Natural killer cell (primary cell): ENCODE measurements at regions not wholly inside any gene's neighbourhood (a gene's known extent, or its start where the extent isn't known, plus 50 kb on each side); places are given as distances from the start of the nearest gene placed in this dataset.

ENCODE experiments used
- ATAC-seq, 3 donors: fragments of 150-1000 bp in 2 of 3; fragments of 200-7000 bp in 1 of 3; cut with Tn5 transposase; 1 replicate in 1 of 3; 2 replicates in 2 of 3; pipeline ENCODE4 v1.10.0; 2021; ENCODE audit warnings: mild to moderate bottlenecking in 2 of 3, moderate library complexity in 2 of 3
- DNase-seq, 2 donors: peaks; one replicate each; pipeline versions ENCODE4 v3.0.0 to v3.0.0-alpha.2; 2013 to 2021; ENCODE audit warnings: mixed read lengths in 1 of 2
- H3K27ac ChIP-seq: one replicate; pipeline ENCODE4 v1.5.1; 2013; ENCODE audit warnings: mild to moderate bottlenecking, low read length
- H3K27me3 ChIP-seq: one replicate; pipeline ENCODE4 v1.6.1; 2013; ENCODE audit warnings: low read length; ENCODE audit not compliant: control insufficient read depth, insufficient read depth
- H3K36me3 ChIP-seq: one replicate; pipeline ENCODE4 v1.6.1; 2013; ENCODE audit warnings: low read length; ENCODE audit not compliant: control insufficient read depth, insufficient read depth
- H3K4me1 ChIP-seq: one replicate; pipeline ENCODE4 v1.6.1; 2013; ENCODE audit warnings: low read length; ENCODE audit not compliant: control insufficient read depth, insufficient read depth
- H3K4me3 ChIP-seq: one replicate; pipeline ENCODE4 v1.5.1; 2013; ENCODE audit warnings: low read length
- H3K9me3 ChIP-seq: one replicate; pipeline ENCODE4 v1.6.1; 2013; ENCODE audit warnings: low read length; ENCODE audit not compliant: control insufficient read depth, insufficient read depth
- H3K27ac Mint-ChIP-seq, 2 donors: one replicate each; pipeline ENCODE4 v1.8.0; 2022; ENCODE audit warnings: mild to moderate bottlenecking in 2 of 2, mixed read lengths in 2 of 2, moderate library complexity in 1 of 2
- H3K27me3 Mint-ChIP-seq, 2 donors: one replicate each; pipeline ENCODE4 v1.8.0; 2022; ENCODE audit warnings: low read depth in 2 of 2, mixed read lengths in 2 of 2
- H3K36me3 Mint-ChIP-seq: one replicate; pipeline ENCODE4 v1.8.0; 2022; ENCODE audit warnings: mixed read lengths
- H3K4me1 Mint-ChIP-seq, 2 donors: one replicate each; pipeline ENCODE4 v1.8.0; 2022; ENCODE audit warnings: mixed read lengths in 2 of 2
- H3K4me3 Mint-ChIP-seq: one replicate; pipeline ENCODE4 v1.8.0; 2022; ENCODE audit warnings: mild to moderate bottlenecking, moderate library complexity, mixed read lengths
- H3K9me3 Mint-ChIP-seq, 2 donors: one replicate each; pipeline ENCODE4 v1.8.0; 2022; ENCODE audit warnings: mixed read lengths in 2 of 2
- CTCF ChIP-seq: fragments of 200-600 bp; IDR thresholded peaks from one replicate; pipeline ENCODE4 v1.8.0; 2022; ENCODE audit warnings: antibody characterized with exemption
- WGBS: methylation state at CpG from one replicate; pipeline ENCODE4 v1.1.7; 2013; ENCODE audit warnings: missing lambda C conversion rate; ENCODE audit not compliant: insufficient coverage; 5-methylcytosine and 5-hydroxymethylcytosine counted together
- intact Hi-C: fragments of 100-400 bp; cut with micrococcal nuclease; formaldehyde crosslinking; loops from one replicate; pipeline ENCODE4 v1.14.2; 2022

- Histone ChIP-seq H3K4me1 (no peaks in the 10 kb centered on the region), H3K27ac (no peak overlapping the region), H3K4me3 (no peak overlapping the region), H3K27me3 (no peaks in the 10 kb centered on the region), H3K9me3 (no peaks in the 10 kb centered on the region), H3K36me3 (no peaks in the 10 kb centered on the region)
- Mint-ChIP-seq H3K36me3 (no peaks in the 10 kb centered on the region), H3K4me3 (no peak overlapping the region), H3K27me3 (peaks cover 6 to 12% of the 10 kb centered on the region in 2 donors), H3K27ac (no peak overlapping the region), H3K4me1 (no peaks in the 10 kb centered on the region), H3K9me3 (no peaks in the 10 kb centered on the region)
- DNase-seq (no peak), ATAC-seq (no peak)
- intact Hi-C loops = no loop called here
- WGBS = 94% methylated on average over 7 of the region's 7 CpGs
- no peak for TF ChIP-seq CTCF
These were observed 166.0 kb upstream of the GPR26 start for GRCh38 chr10:123500110-123500509.

GRCh38 chr10:123501148-123501547, 165.0 kb upstream of the GPR26 start:
- Histone ChIP-seq H3K36me3 (no peaks in the 10 kb centered on the region), H3K4me3 (no peak overlapping the region), H3K4me1 (no peaks in the 10 kb centered on the region), H3K9me3 (no peaks in the 10 kb centered on the region), H3K27me3 (no peaks in the 10 kb centered on the region), H3K27ac (no peak overlapping the region)
- H3K9me3 Mint-ChIP-seq = no peaks in the 10 kb centered on the region
- ATAC-seq (no peak), DNase-seq (no peak)
- WGBS = 94% methylated on average over 2 of the region's 3 CpGs
- H3K27me3 Mint-ChIP-seq = peaks cover 6 to 15% of the 10 kb centered on the region in 2 donors
- no peak for TF ChIP-seq CTCF
- H3K36me3 Mint-ChIP-seq = no peaks in the 10 kb centered on the region
- intact Hi-C loops = no loop called here
- H3K4me3 Mint-ChIP-seq = no peak overlapping the region
- no peaks in the 10 kb centered on the region for H3K4me1 Mint-ChIP-seq
- no peak overlapping the region for H3K27ac Mint-ChIP-seq

- Mint-ChIP-seq H3K4me1 (no peaks in the 10 kb centered on the region), H3K4me3 (no peak overlapping the region), H3K27me3 (peaks cover 6 to 15% of the 10 kb centered on the region in 2 donors), H3K36me3 (no peaks in the 10 kb centered on the region), H3K27ac (no peak overlapping the region), H3K9me3 (no peaks in the 10 kb centered on the region)
- Histone ChIP-seq H3K27ac (no peak overlapping the region), H3K9me3 (no peaks in the 10 kb centered on the region), H3K27me3 (no peaks in the 10 kb centered on the region), H3K4me3 (no peak overlapping the region), H3K4me1 (no peaks in the 10 kb centered on the region), H3K36me3 (no peaks in the 10 kb centered on the region)
- WGBS = no CpG with 5 or more reads among the region's 1 CpG
- DNase-seq (no peak), ATAC-seq (no peak)
- intact Hi-C loops = no loop called here
- TF ChIP-seq CTCF = no peak
These were observed 163.2 kb upstream of the GPR26 start for GRCh38 chr10:123502983-123503382.

GRCh38 chr10:123506455-123506854, 159.7 kb upstream of the GPR26 start:
- Histone ChIP-seq H3K36me3 (no peaks in the 10 kb centered on the region), H3K9me3 (no peaks in the 10 kb centered on the region), H3K27ac (no peak overlapping the region), H3K27me3 (no peaks in the 10 kb centered on the region), H3K4me3 (no peak overlapping the region), H3K4me1 (no peaks in the 10 kb centered on the region)
- no peak overlapping the region for H3K4me3 Mint-ChIP-seq
- no peak for DNase-seq
- intact Hi-C loops = no loop called here
- H3K4me1 Mint-ChIP-seq = no peaks in the 10 kb centered on the region
- peaks cover 15 to 21% of the 10 kb centered on the region in 2 donors for H3K27me3 Mint-ChIP-seq
- no peak overlapping the region for H3K27ac Mint-ChIP-seq
- ATAC-seq = no peak
- H3K9me3 Mint-ChIP-seq = no peaks in the 10 kb centered on the region
- WGBS = 73% methylated on average over 2 of the region's 2 CpGs
- H3K36me3 Mint-ChIP-seq = no peaks in the 10 kb centered on the region
- TF ChIP-seq CTCF = no peak
